Kidney (tissue), 13 donors: ENCODE measurements at regions not wholly inside any gene's neighbourhood (a gene's known extent, or its start where the extent isn't known, plus 50 kb on each side); places are given as distances from the start of the nearest gene placed in this dataset.

Experiments used
- DNase-seq, 5 donors: peaks; one replicate each; pipeline ENCODE4 v3.0.0-alpha.2; 2013 to 2020
- FAIRE-seq: peaks from 2 replicates; lab custom pipeline; 2012; peaks lifted over from hg19 to GRCh38; lab: Jason Lieb, UNC
- H3K27ac ChIP-seq, 2 donors: one replicate each; pipeline ENCODE4 v1.7.0; 2013; ENCODE audit warnings: low read depth in 2 of 2, low read length in 2 of 2, inconsistent platforms in 1 of 2
- H3K27me3 ChIP-seq: one replicate; pipeline ENCODE4 v1.7.1; 2013; ENCODE audit warnings: low read length, inconsistent platforms; ENCODE audit not compliant: control insufficient read depth, insufficient read depth
- H3K36me3 ChIP-seq, 3 donors: one replicate each; pipeline versions ENCODE4 v1.7.0 to v1.7.1; 2013; ENCODE audit warnings: low read length in 3 of 3, control low read depth in 1 of 3, inconsistent platforms in 1 of 3; ENCODE audit not compliant: insufficient read depth in 3 of 3, control insufficient read depth in 2 of 3
- H3K4me1 ChIP-seq, 3 donors: one replicate each; pipeline versions ENCODE4 v1.7.0 to v1.7.1; 2013; ENCODE audit warnings: low read length in 3 of 3, inconsistent platforms in 1 of 3, low read depth in 1 of 3; ENCODE audit not compliant: control insufficient read depth in 2 of 3, insufficient read depth in 2 of 3
- H3K4me3 ChIP-seq, 3 donors: one replicate each; pipeline versions ENCODE4 v1.7.0 to v1.8.1; 2013; ENCODE audit warnings: low read length in 3 of 3, control low read depth in 1 of 3, inconsistent platforms in 1 of 3
- H3K9ac ChIP-seq, 3 donors: one replicate each; pipeline versions ENCODE4 v1.7.0 to v1.7.1; 2013; ENCODE audit warnings: low read length in 3 of 3, control low read depth in 1 of 3, inconsistent platforms in 1 of 3
- H3K9me3 ChIP-seq, 3 donors: one replicate each; pipeline versions ENCODE4 v1.7.0 to v1.7.1; 2013; ENCODE audit warnings: low read length in 3 of 3, control low read depth in 1 of 3, inconsistent platforms in 1 of 3; ENCODE audit not compliant: control insufficient read depth in 2 of 3, insufficient read depth in 1 of 3
- CTCF ChIP-seq: IDR thresholded peaks from 3 replicates; pipeline ENCODE4 v1.5.1; 2012; ENCODE audit warnings: mild to moderate bottlenecking, moderate library complexity, borderline replicate concordance; ENCODE audit not compliant: insufficient read depth; ENCODE audit errors: extremely low read depth
- intact Hi-C: fragments of 100-400 bp; cut with DNase I; formaldehyde crosslinking; loops from one replicate; pipeline ENCODE4 v1.11.1; 2022
- donor health status: control.
- donor health status: control.
- donor health status: control.
- donor health status: control.
- donor health status: control.
- donor health status: DM: yes; HTN: yes; CAD: no.
- donor health status: Normal renal cell carcinoma (clear cell type).

- H3K27me3 ChIP-seq, result no peaks in the 10 kb centered on the region
- H3K9ac ChIP-seq, result no peak overlapping the region
- DNase-seq, result no peak
- no peak overlapping the region for H3K27ac ChIP-seq
- TF ChIP-seq CTCF, result no peak
- no peaks in the 10 kb centered on the region for H3K36me3 ChIP-seq
- no peak for FAIRE-seq
- no peaks in the 10 kb centered on the region for H3K4me1 ChIP-seq
- no peaks in the 10 kb centered on the region for H3K9me3 ChIP-seq
- intact Hi-C loops, result no loop called here
- H3K4me3 ChIP-seq, result no peak overlapping the region
Measured at GRCh38 chr14:62409626-62410300, 635.5 kb downstream of the KCNH5 start.

DNA sequence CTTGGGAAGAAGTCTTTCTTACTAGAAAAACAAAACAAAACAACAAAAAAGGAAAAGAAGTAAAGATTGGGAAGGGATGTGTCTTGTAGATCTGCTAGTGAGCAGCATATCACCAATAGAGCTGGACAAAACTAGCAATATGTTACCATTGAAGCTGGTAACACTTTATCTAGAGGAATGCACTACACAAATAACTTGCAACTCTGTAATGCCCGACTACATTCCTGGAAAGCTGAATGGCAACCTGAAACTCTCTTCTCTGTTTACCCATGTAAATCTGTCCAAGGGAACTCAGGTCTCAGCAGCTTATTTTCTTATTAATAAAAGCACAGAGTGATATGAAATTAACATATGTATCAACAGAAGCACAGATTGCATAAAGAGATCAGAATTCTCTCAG, 624.4 kb downstream of the KCNH5 start:
- Histone ChIP-seq H3K9me3 (no peaks in the 10 kb centered on the region), H3K9ac (no peak overlapping the region), H3K36me3 (no peaks in the 10 kb centered on the region), H3K27me3 (no peaks in the 10 kb centered on the region), H3K4me3 (no peak overlapping the region), H3K4me1 (no peaks in the 10 kb centered on the region), H3K27ac (no peak overlapping the region)
- intact Hi-C loops, result no loop called here
- no peak for TF ChIP-seq CTCF
- no peak for FAIRE-seq
- DNase-seq, result peak in 2 of 5 donors; percentile 34 to 48

DNA sequence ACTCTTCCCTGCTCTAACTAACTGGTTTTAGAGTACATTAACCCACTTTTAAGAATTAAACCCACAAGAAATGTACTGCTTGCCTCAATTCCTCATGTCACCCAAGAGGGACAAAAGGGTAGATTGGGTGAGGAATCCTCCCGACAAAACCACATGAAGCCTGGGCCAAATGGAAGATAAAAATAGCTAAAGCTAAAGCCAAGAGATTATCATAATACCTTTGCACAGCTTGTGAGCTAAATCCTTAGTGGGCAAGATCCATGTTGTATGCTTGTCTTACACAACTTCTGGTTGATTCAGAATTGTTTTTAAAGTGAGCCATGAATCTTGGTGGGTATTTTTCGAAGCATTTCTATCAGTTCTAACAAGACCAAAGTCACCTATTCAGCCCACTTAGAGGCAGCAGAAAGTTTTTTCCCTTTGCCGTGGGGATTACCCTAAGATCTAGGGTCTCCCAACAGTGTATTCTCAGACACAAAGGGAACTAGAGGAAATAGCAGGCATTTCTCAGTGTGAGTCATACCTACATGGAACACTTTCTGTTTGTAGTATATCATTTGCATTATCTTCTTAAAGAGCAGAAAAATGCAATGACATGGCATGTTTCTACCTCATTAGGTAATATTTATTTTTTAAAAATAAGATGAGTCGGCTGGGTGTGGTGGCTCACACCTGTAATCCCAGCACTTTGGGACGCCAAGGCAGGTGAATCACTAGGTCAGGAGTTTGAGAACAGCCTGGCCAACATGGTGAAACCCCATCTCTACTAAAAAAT, 616.6 kb downstream of the KCNH5 start:
- intact Hi-C loops, result no loop called here
- FAIRE-seq (no peak), DNase-seq (no peak)
- Histone ChIP-seq H3K4me1 (no peaks in the 10 kb centered on the region), H3K27me3 (no peaks in the 10 kb centered on the region), H3K9ac (no peak overlapping the region), H3K36me3 (no peaks in the 10 kb centered on the region), H3K4me3 (no peak overlapping the region), H3K9me3 (peaks cover 0 to 6% (median 0%) of the 10 kb centered on the region in 3 donors), H3K27ac (no peak overlapping the region)
- no peak for TF ChIP-seq CTCF
